ENCODE measurements at regions not wholly inside any gene's neighbourhood (a gene's known extent, or its start where the extent isn't known, plus 50 kb on each side); places are given as distances from the start of the nearest gene placed in this dataset.

DNA sequence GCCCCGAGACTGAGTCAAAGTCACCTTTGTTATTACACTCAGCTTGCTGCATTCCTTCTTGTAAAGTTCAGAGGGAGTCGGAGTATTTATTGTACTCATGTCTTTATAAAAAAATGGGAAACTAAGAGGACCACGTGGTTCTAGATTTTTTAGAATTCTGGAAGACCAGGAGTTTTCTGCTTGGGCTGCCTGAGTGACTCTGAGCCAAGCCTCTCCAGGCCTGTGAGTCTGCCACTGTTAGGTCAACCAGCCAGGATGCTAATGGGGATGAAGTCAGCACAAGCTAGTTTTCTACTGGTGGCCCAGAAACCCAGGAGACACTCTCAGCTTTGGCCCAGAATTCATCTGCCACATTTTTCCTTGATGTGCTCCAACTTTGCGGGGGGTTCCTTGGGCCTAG, 453.5 kb upstream of the SULF2 start:
- WGBS (ENCODE audit: insufficient coverage, low coverage, low lambda C conversion rate, missing lambda C conversion rate) = 48% methylated on average over 2 of the region's 4 CpGs
- DNase-seq (no peak), ATAC-seq (no peak)
- no peaks in the 10 kb centered on the region for H3K4me1 ChIP-seq
- H3K27me3 ChIP-seq = no peaks in the 10 kb centered on the region
- TF ChIP-seq POLR2A (IDR thresholded peaks at IDR 0.05) = no peak
- TF ChIP-seq, protein P1, sequence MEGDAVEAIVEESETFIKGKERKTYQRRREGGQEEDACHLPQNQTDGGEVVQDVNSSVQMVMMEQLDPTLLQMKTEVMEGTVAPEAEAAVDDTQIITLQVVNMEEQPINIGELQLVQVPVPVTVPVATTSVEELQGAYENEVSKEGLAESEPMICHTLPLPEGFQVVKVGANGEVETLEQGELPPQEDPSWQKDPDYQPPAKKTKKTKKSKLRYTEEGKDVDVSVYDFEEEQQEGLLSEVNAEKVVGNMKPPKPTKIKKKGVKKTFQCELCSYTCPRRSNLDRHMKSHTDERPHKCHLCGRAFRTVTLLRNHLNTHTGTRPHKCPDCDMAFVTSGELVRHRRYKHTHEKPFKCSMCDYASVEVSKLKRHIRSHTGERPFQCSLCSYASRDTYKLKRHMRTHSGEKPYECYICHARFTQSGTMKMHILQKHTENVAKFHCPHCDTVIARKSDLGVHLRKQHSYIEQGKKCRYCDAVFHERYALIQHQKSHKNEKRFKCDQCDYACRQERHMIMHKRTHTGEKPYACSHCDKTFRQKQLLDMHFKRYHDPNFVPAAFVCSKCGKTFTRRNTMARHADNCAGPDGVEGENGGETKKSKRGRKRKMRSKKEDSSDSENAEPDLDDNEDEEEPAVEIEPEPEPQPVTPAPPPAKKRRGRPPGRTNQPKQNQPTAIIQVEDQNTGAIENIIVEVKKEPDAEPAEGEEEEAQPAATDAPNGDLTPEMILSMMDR (IDR thresholded peaks at IDR 0.05) = no peak
- no peak overlapping the region for H3K27ac ChIP-seq
- no peaks in the 10 kb centered on the region for H3K36me3 ChIP-seq
- H3K4me3 ChIP-seq = no peak overlapping the region
- intact Hi-C loops (cut with DNase I) = no loop called here
- H3K9me3 ChIP-seq = no peaks in the 10 kb centered on the region

DNA sequence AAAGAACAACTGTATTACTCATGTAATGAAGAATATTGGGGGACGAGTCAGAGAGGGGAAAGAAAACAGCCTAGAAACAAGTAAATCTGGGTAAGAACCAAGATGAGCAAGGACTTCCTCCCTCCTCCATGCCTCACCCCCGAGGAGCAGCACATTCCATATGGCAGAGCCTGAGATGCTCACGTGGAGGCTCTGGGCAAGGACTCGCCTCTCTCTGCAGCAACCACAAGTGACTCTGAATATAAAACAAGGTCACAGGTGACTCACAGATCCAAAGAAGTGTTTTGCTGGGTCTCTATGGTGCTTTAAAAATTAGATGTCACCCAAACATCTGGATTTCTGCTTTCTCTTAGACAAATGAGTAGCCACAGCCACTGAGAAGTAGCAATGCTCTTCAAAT, 453.0 kb upstream of the SULF2 start:
- ATAC-seq = no peak
- WGBS (ENCODE audit: insufficient coverage, low coverage, low lambda C conversion rate, missing lambda C conversion rate) = 50% methylated on average over 3 of the region's 4 CpGs
- Histone ChIP-seq H3K4me1 (no peaks in the 10 kb centered on the region), H3K4me3 (no peak overlapping the region), H3K36me3 (no peaks in the 10 kb centered on the region), H3K9me3 (no peaks in the 10 kb centered on the region), H3K27ac (no peak overlapping the region), H3K27me3 (no peaks in the 10 kb centered on the region)
- TF ChIP-seq POLR2A (IDR thresholded peaks at IDR 0.05) = no peak
- TF ChIP-seq, protein P1 (IDR thresholded peaks at IDR 0.05) = no peak
- intact Hi-C loops (cut with DNase I) = no loop called here
- DNase-seq = no peak

DNA sequence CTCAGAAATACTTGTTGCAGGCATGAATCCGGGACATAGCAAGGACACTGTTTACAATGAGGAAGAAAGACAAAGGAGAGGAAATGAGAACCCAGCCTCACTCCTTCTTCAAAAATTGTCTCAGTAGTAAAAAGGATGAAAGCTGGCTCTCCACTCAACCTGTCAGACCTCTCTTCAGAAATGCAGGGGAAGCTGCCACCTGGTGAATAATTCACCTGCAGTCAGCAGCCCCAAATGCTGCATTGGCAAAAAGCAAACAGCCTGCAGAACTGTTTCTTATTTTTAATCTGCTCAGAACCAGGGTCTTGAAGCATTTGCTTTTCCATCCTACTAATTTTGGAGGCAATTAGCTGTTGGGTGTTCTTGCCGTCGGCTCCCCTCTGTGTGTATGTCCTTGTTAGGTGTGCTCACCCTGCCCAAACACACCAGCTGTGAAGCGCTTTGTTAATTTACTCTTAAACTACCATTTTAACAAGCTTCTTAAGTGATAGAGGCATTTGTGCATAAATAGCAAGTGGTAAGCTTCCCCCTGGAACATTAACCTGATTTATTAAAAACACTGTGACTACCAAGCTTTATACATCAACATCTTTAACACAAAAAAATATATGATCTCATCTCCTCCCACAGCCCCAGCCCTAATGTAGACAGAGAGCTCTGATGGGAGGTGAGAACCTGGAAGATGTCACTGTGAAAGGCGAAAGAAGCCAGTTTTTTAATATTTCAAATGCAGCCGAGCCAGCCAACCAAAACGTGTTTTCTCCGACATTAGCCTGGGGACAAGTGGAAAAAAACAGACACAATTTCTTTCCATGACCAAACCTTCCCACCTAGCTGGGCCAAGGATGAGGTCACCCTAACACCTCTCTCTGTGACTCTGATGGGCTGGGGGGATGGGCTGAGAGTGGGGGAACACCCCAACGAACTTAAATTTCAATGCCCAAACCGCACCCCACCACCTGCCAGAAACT, 451.0 kb upstream of the SULF2 start:
- Histone ChIP-seq H3K36me3 (no peaks in the 10 kb centered on the region), H3K27me3 (no peaks in the 10 kb centered on the region), H3K4me1 (no peaks in the 10 kb centered on the region), H3K9me3 (no peaks in the 10 kb centered on the region), H3K27ac (no peak overlapping the region), H3K4me3 (no peak overlapping the region)
- TF ChIP-seq, protein P1 (IDR thresholded peaks at IDR 0.05) = no peak
- no peak for TF ChIP-seq POLR2A (IDR thresholded peaks at IDR 0.05)
- no peak for DNase-seq
- ATAC-seq = no peak
- intact Hi-C loops (cut with DNase I) = no loop called here
- WGBS (ENCODE audit: insufficient coverage, low coverage, low lambda C conversion rate, missing lambda C conversion rate) = 55% methylated on average over 10 of the region's 10 CpGs

DNA sequence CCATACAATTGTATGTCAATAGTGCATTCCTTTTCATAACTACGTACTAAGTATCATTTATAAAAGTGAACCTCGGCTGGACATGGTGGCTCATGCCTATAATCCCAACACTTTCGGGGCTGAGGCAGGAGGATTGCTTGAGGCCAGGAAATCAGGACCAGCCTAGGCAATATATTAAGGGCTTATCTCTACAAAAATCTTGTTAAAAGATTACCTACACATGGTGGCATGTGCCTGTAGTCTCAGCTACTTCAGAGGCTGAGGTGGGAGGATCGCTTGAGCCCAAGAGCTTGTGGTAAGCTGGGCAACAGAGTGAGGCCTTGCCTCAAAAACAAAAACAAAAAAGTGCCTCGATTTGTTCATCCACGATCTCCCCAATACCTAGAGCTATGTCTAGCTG, 449.7 kb upstream of the SULF2 start:
- H3K4me3 ChIP-seq = no peak overlapping the region
- H3K36me3 ChIP-seq = no peaks in the 10 kb centered on the region
- ATAC-seq (no peak), DNase-seq (no peak)
- H3K27me3 ChIP-seq = no peaks in the 10 kb centered on the region
- no peaks in the 10 kb centered on the region for H3K4me1 ChIP-seq
- no peak overlapping the region for H3K27ac ChIP-seq
- TF ChIP-seq, protein P1 (IDR thresholded peaks at IDR 0.05) = no peak
- TF ChIP-seq POLR2A (IDR thresholded peaks at IDR 0.05) = no peak
- intact Hi-C loops (cut with DNase I) = no loop called here
- H3K9me3 ChIP-seq = no peaks in the 10 kb centered on the region
- WGBS (ENCODE audit: insufficient coverage, low coverage, low lambda C conversion rate, missing lambda C conversion rate) = 77% methylated on average over 5 of the region's 6 CpGs

Measured in right lobe of liver (tissue), 6 donors.